SIG-M5 treated with dmso at 0.1 percent for 504 hours (cell line): ENCODE measurements at regions not wholly inside any gene's neighbourhood (a gene's known extent, or its start where the extent isn't known, plus 50 kb on each side); places are given as distances from the start of the nearest gene placed in this dataset.

ENCODE experiments used
- DNase-seq: peaks from one replicate; lab custom pipeline; 2025; ENCODE audit not compliant: unreplicated experiment; lab: John Stamatoyannopoulos, UW

DNA sequence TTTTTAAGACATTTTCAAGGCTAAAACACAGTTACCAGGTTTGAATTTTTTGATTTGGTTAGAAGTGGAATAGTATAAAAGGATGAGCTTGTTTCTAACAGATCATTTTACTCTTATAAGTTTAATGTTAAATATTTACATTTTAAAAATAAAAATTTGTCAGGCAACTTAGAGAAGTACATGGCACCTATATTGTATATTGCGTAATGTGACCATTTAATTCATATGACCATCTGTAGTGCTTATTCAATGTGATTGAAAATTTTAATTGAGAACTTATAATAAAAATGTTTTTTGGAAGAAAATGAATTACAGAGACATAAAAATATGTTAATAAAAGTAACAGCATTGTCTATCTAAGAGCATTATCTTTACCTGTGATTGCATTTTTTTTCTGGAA is 1632.4 kb downstream of the RPA4 start:
- no peak for DNase-seq

GRCh38 chrX:98523026-98523425 is 1639.3 kb downstream of the RPA4 start:
- no peak for DNase-seq

GRCh38 chrX:98523521-98523920 is 1639.8 kb downstream of the RPA4 start:
- DNase-seq, result no peak

DNA sequence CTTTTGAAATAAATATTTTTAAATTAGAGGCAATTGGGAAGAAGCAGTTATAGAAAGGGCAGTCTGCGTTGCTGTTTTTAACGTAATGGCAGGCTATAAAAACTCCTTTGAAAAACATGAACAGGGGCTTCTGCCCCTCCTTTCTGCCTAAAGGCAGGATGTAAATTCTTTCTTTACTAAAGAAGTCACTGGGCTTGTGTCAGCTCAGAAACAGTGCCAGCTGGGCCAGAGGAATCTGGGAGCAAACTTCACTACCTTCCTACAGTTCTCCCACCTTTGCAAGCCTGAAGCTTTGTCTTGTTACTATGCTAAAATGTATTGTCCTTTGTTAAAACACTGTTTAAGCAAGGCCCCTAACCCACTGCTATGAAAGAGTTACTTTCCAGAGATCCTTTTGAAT is 1664.8 kb downstream of the RPA4 start:
- DNase-seq, result no peak

- no peak for DNase-seq
Observed at GRCh38 chrX:98568795-98569194, 1685.1 kb downstream of the RPA4 start.

GRCh38 chrX:98605941-98606340 is 1722.2 kb downstream of the RPA4 start:
- no peak for DNase-seq

DNA sequence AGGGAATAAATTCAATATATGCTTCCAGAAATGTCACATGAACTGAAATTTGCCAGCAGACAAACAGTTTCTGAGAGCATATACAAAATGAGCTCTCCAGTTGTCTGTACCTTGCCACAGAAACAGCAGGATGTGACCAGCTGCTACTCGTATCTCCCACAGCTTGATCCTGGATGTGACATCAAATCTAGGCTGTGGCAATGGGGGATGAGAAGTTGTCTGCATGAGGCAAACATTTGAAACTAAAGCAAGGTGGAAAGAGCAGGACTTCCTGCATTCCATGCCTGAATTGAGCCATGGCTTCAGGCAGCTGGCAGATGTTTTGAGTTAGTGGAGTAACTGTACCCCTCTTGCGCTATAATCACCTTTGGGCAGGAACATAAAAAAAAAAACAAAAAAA is 1724.0 kb downstream of the RPA4 start:
- DNase-seq, result no peak

- DNase-seq, result no peak
Observed at GRCh38 chrX:98627645-98628044, 1743.9 kb downstream of the RPA4 start.

DNA sequence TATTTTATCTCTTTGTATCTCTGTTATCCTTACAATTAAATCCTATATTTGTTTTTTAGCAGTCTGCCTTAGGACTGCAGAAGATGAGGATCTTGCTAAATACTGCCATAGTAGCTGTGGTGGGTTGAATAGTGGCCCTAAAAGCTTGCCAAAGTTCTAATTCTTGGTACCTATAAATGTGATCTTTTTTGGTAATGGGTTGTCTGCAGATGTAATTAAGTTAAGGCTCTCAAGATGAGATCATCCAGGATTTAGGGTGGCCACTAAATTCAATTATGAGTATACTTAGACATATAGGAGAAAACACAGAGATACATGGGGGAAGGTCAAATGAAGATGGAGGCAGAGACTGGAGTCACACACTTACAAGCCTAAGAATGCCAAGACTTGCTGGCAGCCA is 1753.7 kb downstream of the RPA4 start:
- DNase-seq, result no peak

GRCh38 chrX:98646351-98646750 is 1762.6 kb downstream of the RPA4 start:
- no peak for DNase-seq

DNA sequence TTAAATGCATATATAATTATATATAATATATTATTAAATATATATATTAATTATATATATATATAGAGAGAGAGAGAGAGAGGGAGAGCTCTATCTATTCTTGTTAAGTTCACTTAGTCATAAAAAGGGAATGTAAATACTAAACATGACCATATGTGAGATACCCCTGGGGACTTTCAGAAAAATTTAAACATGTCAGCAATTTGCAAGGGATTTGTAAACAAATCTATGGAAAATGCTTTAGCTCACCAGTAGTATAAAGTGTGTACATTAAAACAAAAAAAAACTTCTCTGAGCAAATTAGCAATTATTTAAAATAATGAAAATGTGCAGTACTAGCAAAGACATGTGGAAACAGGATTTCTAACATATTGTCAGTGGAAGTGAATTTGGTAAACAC is 1755.5 kb downstream of the PCDH19 start:
- DNase-seq, result no peak
